SU-DHL-6 (cell line): ENCODE measurements at regions not wholly inside any gene's neighbourhood (a gene's known extent, or its start where the extent isn't known, plus 50 kb on each side); places are given as distances from the start of the nearest gene placed in this dataset.

Source experiments
- H2AFZ ChIP-seq: fragments of 200-600 bp; sonication (generic); 2 replicates; pipeline ENCODE4 v1.6.1; 2014; ENCODE audit warnings: low read depth, mild to moderate bottlenecking, moderate library complexity, mixed read lengths, antibody characterized with exemption, low read length; ENCODE audit not compliant: severe bottlenecking
- H3F3A ChIP-seq: fragments of 200-600 bp; shearing (Covaris generic); 2 replicates; pipeline ENCODE4 v1.6.0; 2016; ENCODE audit warnings: antibody characterized with exemption, mild to moderate bottlenecking; ENCODE audit not compliant: insufficient read depth
- H3K27ac ChIP-seq: fragments of 200-600 bp; sonication (generic); 2 replicates; pipeline ENCODE4 v1.5.1; 2016; ENCODE audit warnings: low read depth, mild to moderate bottlenecking, low read length, moderate library complexity, mixed read lengths
- H3K27me3 ChIP-seq: fragments of 200-600 bp; sonication (generic), shearing (Covaris generic); 2 replicates; pipeline ENCODE4 v1.6.0; 2014; ENCODE audit warnings: mild to moderate bottlenecking, low read length
- H3K36me3 ChIP-seq: fragments of 200-600 bp; sonication (generic); 2 replicates; pipeline ENCODE4 v1.6.1; 2014; ENCODE audit warnings: mild to moderate bottlenecking, low read length, mixed read lengths
- H3K4me2 ChIP-seq: fragments of 300-600, 200-600 bp; shearing (Covaris generic), sonication (generic); 2 replicates; pipeline ENCODE4 v1.6.0; 2014; ENCODE audit warnings: low read length, low read depth, mild to moderate bottlenecking; ENCODE audit not compliant: poor library complexity, severe bottlenecking
- H3K4me3 ChIP-seq: fragments of 200-600 bp; sonication (generic); 2 replicates; pipeline ENCODE4 v1.5.1; 2014; ENCODE audit warnings: antibody characterized with exemption, low read length, mild to moderate bottlenecking, mixed read lengths; ENCODE audit not compliant: insufficient read depth, poor library complexity, severe bottlenecking
- H3K79me2 ChIP-seq: fragments of 200-600 bp; sonication (generic); 2 replicates; pipeline ENCODE4 v1.6.1; 2014; ENCODE audit warnings: mild to moderate bottlenecking, low read length, moderate library complexity; ENCODE audit not compliant: insufficient read depth
- H3K9ac ChIP-seq: fragments of 200-600 bp; sonication (generic); 2 replicates; pipeline ENCODE4 v1.7.0; 2014; ENCODE audit warnings: mild to moderate bottlenecking, low read length
- H3K9me2 ChIP-seq: fragments of 200-600 bp; sonication (generic); replicated peaks from 2 replicates; pipeline ENCODE4 v1.6.1; 2014; ENCODE audit warnings: low read length; ENCODE audit not compliant: insufficient read depth
- H3K9me3 ChIP-seq: fragments of 200-600 bp; sonication (generic); 2 replicates; pipeline ENCODE4 v1.6.1; 2014; ENCODE audit warnings: low read length, mixed read lengths; ENCODE audit not compliant: insufficient read depth
- H4K20me1 ChIP-seq: fragments of 200-600 bp; sonication (generic); 2 replicates; pipeline ENCODE4 v1.6.1; 2014; ENCODE audit warnings: low read depth, mild to moderate bottlenecking, antibody characterized with exemption, low read length, moderate library complexity, mixed read lengths
- CTCF ChIP-seq: fragments of 200-600 bp; sonication (generic); IDR thresholded peaks from one replicate; pipeline ENCODE4 v1.5.1; 2017; ENCODE audit warnings: antibody characterized with exemption, mild to moderate bottlenecking, low read length, moderate library complexity; ENCODE audit not compliant: insufficient read depth, poor library complexity, severe bottlenecking
- EZH2phosphoT487 ChIP-seq: fragments of 200-600 bp; sonication (generic), shearing (Covaris generic); conservative IDR thresholded peaks from 2 replicates; pipeline ENCODE4 v1.6.1; 2018; ENCODE audit warnings: mild to moderate bottlenecking, antibody characterized with exemption, low read length, moderate library complexity, mixed read lengths

- TF ChIP-seq CTCF (no peak), EZH2phosphoT487 (no peak)
- Histone ChIP-seq H3K4me3 (no peak overlapping the region), H3K9me3 (no peaks in the 10 kb centered on the region), H4K20me1 (no peaks in the 10 kb centered on the region), H3K9me2 (no peaks in the 10 kb centered on the region), H3K4me2 (no peak overlapping the region), H3K79me2 (no peaks in the 10 kb centered on the region), H3K9ac (no peak overlapping the region), H3K36me3 (no peaks in the 10 kb centered on the region), H3F3A (no peaks in the 10 kb centered on the region), H2AFZ (no peak overlapping the region), H3K27ac (no peak overlapping the region), H3K27me3 (no peaks in the 10 kb centered on the region)
These were observed 524.4 kb downstream of the TFAP2A start for GRCh38 chr6:9890469-9890868.

- Histone ChIP-seq H3K79me2 (no peaks in the 10 kb centered on the region), H3K9me2 (no peaks in the 10 kb centered on the region), H3F3A (no peaks in the 10 kb centered on the region), H4K20me1 (no peaks in the 10 kb centered on the region), H3K27ac (no peak overlapping the region), H3K4me3 (no peak overlapping the region), H3K9me3 (no peaks in the 10 kb centered on the region), H3K4me2 (no peak overlapping the region), H2AFZ (no peak overlapping the region), H3K9ac (no peak overlapping the region), H3K36me3 (no peaks in the 10 kb centered on the region), H3K27me3 (no peaks in the 10 kb centered on the region)
- TF ChIP-seq EZH2phosphoT487 (no peak), CTCF (no peak)
These were observed 536.3 kb downstream of the TFAP2A start for GRCh38 chr6:9878535-9878934.

- no peak overlapping the region for H3K4me2 ChIP-seq
- H3K9me2 ChIP-seq: no peaks in the 10 kb centered on the region
- TF ChIP-seq CTCF (no peak), EZH2phosphoT487 (no peak)
- no peak overlapping the region for H3K9ac ChIP-seq
- no peak overlapping the region for H3K4me3 ChIP-seq
- no peak overlapping the region for H3K27ac ChIP-seq
- no peak overlapping the region for H2AFZ ChIP-seq
- no peaks in the 10 kb centered on the region for H4K20me1 ChIP-seq
- no peaks in the 10 kb centered on the region for H3F3A ChIP-seq
- no peaks in the 10 kb centered on the region for H3K36me3 ChIP-seq
- no peaks in the 10 kb centered on the region for H3K79me2 ChIP-seq
- no peaks in the 10 kb centered on the region for H3K9me3 ChIP-seq
- no peaks in the 10 kb centered on the region for H3K27me3 ChIP-seq
These were observed 539.1 kb downstream of the TFAP2A start for GRCh38 chr6:9875605-9876353.
